ENCODE measurements at regions not wholly inside any gene's neighbourhood (a gene's known extent, or its start where the extent isn't known, plus 50 kb on each side); places are given as distances from the start of the nearest gene placed in this dataset.

DNA sequence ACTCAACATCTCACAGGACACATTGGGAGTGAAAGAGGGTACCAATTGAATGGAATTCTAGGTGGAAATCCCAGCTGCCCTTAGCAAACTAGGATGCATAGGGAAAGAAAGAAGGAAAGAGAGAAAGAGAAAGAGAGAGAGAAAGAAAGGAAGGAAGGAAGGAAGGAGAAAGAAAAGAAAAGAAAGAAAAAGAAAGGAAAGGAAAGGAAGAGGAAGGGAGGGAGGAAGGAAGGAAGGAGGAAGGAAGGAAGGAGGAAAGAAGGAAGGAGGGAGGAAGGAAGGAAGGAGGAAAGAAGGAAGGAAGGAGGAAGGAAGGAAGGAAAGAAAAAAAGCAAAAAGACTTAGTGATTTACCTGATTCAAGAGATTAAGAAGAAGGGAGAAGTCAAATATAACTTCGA lies 143.9 kb downstream of the SS18 start:
- TF ChIP-seq, protein P1, sequence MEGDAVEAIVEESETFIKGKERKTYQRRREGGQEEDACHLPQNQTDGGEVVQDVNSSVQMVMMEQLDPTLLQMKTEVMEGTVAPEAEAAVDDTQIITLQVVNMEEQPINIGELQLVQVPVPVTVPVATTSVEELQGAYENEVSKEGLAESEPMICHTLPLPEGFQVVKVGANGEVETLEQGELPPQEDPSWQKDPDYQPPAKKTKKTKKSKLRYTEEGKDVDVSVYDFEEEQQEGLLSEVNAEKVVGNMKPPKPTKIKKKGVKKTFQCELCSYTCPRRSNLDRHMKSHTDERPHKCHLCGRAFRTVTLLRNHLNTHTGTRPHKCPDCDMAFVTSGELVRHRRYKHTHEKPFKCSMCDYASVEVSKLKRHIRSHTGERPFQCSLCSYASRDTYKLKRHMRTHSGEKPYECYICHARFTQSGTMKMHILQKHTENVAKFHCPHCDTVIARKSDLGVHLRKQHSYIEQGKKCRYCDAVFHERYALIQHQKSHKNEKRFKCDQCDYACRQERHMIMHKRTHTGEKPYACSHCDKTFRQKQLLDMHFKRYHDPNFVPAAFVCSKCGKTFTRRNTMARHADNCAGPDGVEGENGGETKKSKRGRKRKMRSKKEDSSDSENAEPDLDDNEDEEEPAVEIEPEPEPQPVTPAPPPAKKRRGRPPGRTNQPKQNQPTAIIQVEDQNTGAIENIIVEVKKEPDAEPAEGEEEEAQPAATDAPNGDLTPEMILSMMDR (IDR thresholded peaks at IDR 0.05; ENCODE audit: borderline replicate concordance, extremely low read depth, low read length, poor library complexity, severe bottlenecking) = no peak
- TF ChIP-seq EZH2 (IDR thresholded peaks at IDR 0.05; ENCODE audit: borderline replicate concordance, low read depth, low read length, severe bottlenecking) = no peak
